HepG2 (cell line): ENCODE measurements at regions not wholly inside any gene's neighbourhood (a gene's known extent, or its start where the extent isn't known, plus 50 kb on each side); places are given as distances from the start of the nearest gene placed in this dataset.

ENCODE experiments used
- ATAC-seq: fragments of 200-7000 bp; cut with Tn5 transposase; 3 replicates; pipeline ENCODE4 v1.9.1; 2020; ENCODE audit warnings: mild to moderate bottlenecking, moderate library complexity
- BruUV-seq: library from RNA; stranded (reverse); fragments of 400-500 nt; replicated peaks from 2 replicates; lab custom pipeline; 2021; lab: Mats Ljungman, UMichigan
- CTCF ChIA-PET: fragments of 300-600 bp; formaldehyde crosslinking; extraction: SDS; loops from one replicate; lab custom pipeline; 2021; ENCODE audit warnings: low total read pairs, inconsistent platforms, low intra/inter-chr PET ratio; lab: Yijun Ruan, JAX
- POLR2A ChIA-PET: fragments of 350-600 bp; sonication (Branson Sonifier 250); formaldehyde crosslinking; loops from one replicate; lab custom pipeline; 2020; ENCODE audit warnings: antibody characterized with exemption, inconsistent platforms; lab: Yijun Ruan, JAX
- DNase-seq: peaks from one replicate; pipeline ENCODE4 v3.0.0-alpha.2; 2015; ENCODE audit warnings: low spot score
- FAIRE-seq: peaks from 3 replicates; lab custom pipeline; 2011; peaks lifted over from hg19 to GRCh38; lab: Jason Lieb, UNC
- H2AFZ ChIP-seq: one replicate; pipeline ENCODE4 v1.6.1; 2011; ENCODE audit warnings: low read length, inconsistent platforms
- H3K27ac ChIP-seq: fragments of 300-600 bp; 3 replicates; pipeline ENCODE4 v1.8.0; 2011; ENCODE audit warnings: mixed run types, mild to moderate bottlenecking, mixed read lengths, low read length, inconsistent platforms; ENCODE audit not compliant: insufficient read depth; ENCODE audit errors: extremely low read length
- H3K27me3 ChIP-seq, 2 experiments: fragments of 200-600 bp in 1 of 2; 2 replicates in 1 of 2; 3 replicates in 1 of 2; pipeline versions ENCODE4 v1.6.0 to v1.8.0; 2011; ENCODE audit warnings: low read length in 2 of 2, mild to moderate bottlenecking in 2 of 2, moderate library complexity in 2 of 2, inconsistent platforms in 1 of 2; ENCODE audit not compliant: insufficient read depth in 2 of 2, control insufficient read depth in 1 of 2
- H3K36me3 ChIP-seq, 2 experiments: fragments of 200-600 bp in 1 of 2; replicated peaks in 1 of 2; 2 replicates in 1 of 2; 3 replicates in 1 of 2; pipeline versions ENCODE4 v1.5.1 to v1.8.0; 2011; ENCODE audit warnings: low read length in 2 of 2, inconsistent platforms in 1 of 2; ENCODE audit not compliant: insufficient read depth in 2 of 2, control insufficient read depth in 1 of 2
- H3K4me1 ChIP-seq: 2 replicates; pipeline ENCODE4 v1.5.1; 2012; ENCODE audit warnings: low read length, inconsistent platforms; ENCODE audit not compliant: insufficient read depth
- H3K4me2 ChIP-seq: 2 replicates; pipeline ENCODE4 v1.6.0; 2011; ENCODE audit warnings: low read depth, low read length, inconsistent platforms
- H3K4me3 ChIP-seq, 3 experiments: fragments of 200-600 bp in 1 of 3; sonication (generic), shearing (Covaris generic) in 1 of 3; replicated peaks in 1 of 3; 2 replicates each; pipeline ENCODE4 v1.5.1; 2011 to 2016; ENCODE audit warnings: low read length in 3 of 3, inconsistent platforms in 2 of 3, low read depth in 2 of 3, mild to moderate bottlenecking in 2 of 3, control low read depth in 1 of 3, mixed read lengths in 1 of 3; ENCODE audit not compliant: insufficient read depth in 1 of 3
- H3K79me2 ChIP-seq: one replicate; pipeline ENCODE4 v1.6.1; 2011; ENCODE audit warnings: low read length, inconsistent platforms; ENCODE audit not compliant: insufficient read depth
- H3K9ac ChIP-seq: 2 replicates; pipeline ENCODE4 v1.6.0; 2011; ENCODE audit warnings: mild to moderate bottlenecking, low read depth, low read length, inconsistent platforms; ENCODE audit not compliant: insufficient read depth
- H3K9me3 ChIP-seq: 2 replicates; pipeline ENCODE4 v1.5.1; 2012; ENCODE audit warnings: mild to moderate bottlenecking, low read length
- H4K20me1 ChIP-seq: 2 replicates; pipeline ENCODE4 v1.6.0; 2011; ENCODE audit warnings: inconsistent platforms, mild to moderate bottlenecking, low read length, moderate library complexity; ENCODE audit not compliant: insufficient read depth
- IKZF1 ChIP-seq: fragments of 450-650 bp; IDR thresholded peaks from 2 replicates; pipeline ENCODE4 v1.7.1; 2016
- NFYB ChIP-seq: sonication (generic); formaldehyde crosslinking; IDR thresholded peaks from 2 replicates; pipeline ENCODE4 v1.4.0; 2020; ENCODE audit warnings: missing genetic modification reagents
- PAWR ChIP-seq: sonication (generic); formaldehyde crosslinking; IDR thresholded peaks from 2 replicates; pipeline ENCODE4 v1.4.0; 2020; ENCODE audit warnings: missing genetic modification reagents, mild to moderate bottlenecking, borderline replicate concordance
- RBM22 ChIP-seq: fragments of 200-400 bp; formaldehyde crosslinking; optimal IDR thresholded peaks from 2 replicates; pipeline ENCODE3; 2017; ENCODE audit warnings: mild to moderate bottlenecking, low read length, moderate library complexity
- RELA ChIP-seq: sonication (generic); formaldehyde crosslinking; IDR thresholded peaks from 2 replicates; pipeline ENCODE4 v1.4.0; 2020; ENCODE audit warnings: missing genetic modification reagents
- ZNF121 ChIP-seq: sonication (generic); formaldehyde crosslinking; IDR thresholded peaks from 2 replicates; pipeline ENCODE4 v1.5.0; 2020; ENCODE audit warnings: mild to moderate bottlenecking, missing genetic modification reagents
- ZNF136 ChIP-seq: sonication (generic); formaldehyde crosslinking; IDR thresholded peaks from 2 replicates; pipeline ENCODE4 v1.8.1; 2022; ENCODE audit warnings: low read depth, mild to moderate bottlenecking, moderate library complexity, missing genetic modification reagents
- WGBS: methylation state at CpG from one replicate; pipeline ENCODE4 v1.1.6; 2017; ENCODE audit warnings: low lambda C conversion rate; 5-methylcytosine and 5-hydroxymethylcytosine counted together
- in situ Hi-C: cut with HindIII; loops from 2 replicates; pipeline ENCODE4 v1.10.0; 2017; ENCODE audit warnings: low pct_unique_long_range_greater_than_20kb; ENCODE audit not compliant: extremely low pct_ligation_motif_present
- intact Hi-C: fragments of 100-400 bp; cut with micrococcal nuclease; formaldehyde crosslinking; loops from one replicate; pipeline ENCODE4 v1.10.0; 2022; ENCODE audit not compliant: unreplicated experiment
- TF ChIP-seq, protein P1 (sequence below): sonication (generic); formaldehyde crosslinking; IDR thresholded peaks from 2 replicates; pipeline ENCODE4 v1.9.0; 2021; ENCODE audit warnings: missing genetic modification reagents, borderline replicate concordance

DNA sequence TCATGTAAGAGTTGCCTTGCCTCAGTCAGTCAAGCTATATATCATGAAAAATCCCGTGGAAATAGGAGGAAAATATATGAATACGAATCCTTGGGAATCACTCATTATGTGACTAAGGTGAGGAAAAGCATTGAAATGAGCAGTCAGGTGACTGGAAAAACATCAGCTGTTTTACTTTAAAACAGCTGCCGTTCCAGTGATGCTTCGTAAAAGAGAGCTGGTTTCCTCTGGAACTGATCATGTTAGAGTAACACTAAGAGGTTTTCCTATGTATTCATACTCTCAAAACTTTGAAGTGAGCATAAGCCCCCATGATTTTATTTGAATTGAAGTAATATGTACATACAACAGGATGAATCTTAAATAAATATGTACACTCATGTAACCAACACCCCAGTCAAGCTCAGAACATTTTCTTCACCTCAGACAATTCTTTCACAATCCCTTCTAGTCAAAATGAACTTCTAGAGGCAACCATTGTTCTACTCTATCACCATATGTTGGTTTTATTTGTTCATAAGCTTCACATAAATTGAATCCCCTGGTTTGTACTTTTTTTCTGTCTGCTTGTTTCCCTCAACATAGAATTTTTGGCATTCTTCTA is 107.7 kb downstream of the SLC25A46 start:
- no TSS peak for BruUV-seq
- POLR2A ChIA-PET: no interaction called here

DNA sequence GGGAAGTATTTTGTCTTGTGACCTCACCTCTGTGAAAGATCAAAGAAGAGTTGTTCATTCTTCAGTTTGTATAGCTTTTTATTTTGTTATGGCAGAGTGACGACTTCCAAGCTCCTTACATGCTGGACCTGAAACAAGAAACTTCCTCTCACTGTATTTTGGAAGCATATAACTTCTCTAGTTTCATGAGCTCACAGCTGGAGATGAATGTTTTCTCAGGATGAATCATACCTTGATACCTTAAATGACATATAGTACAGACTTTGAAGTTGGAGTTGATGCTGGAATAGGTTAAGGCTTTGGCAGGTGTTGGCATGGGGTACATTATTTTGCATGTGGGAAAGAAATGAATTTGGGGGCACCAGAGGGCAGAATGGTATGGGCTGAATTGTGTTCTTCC is 112.5 kb downstream of the SLC25A46 start:
- Histone ChIP-seq H3K36me3 (no peaks in the 10 kb centered on the region), H3K4me3 (no peak overlapping the region), H3K27me3 (no peaks in the 10 kb centered on the region), H4K20me1 (no peaks in the 10 kb centered on the region), H3K9ac (no peak overlapping the region), H3K79me2 (no peaks in the 10 kb centered on the region), H3K4me2 (no peak overlapping the region), H3K27ac (no peak overlapping the region), H3K9me3 (no peaks in the 10 kb centered on the region), H2AFZ (no peak overlapping the region), H3K4me1 (no peaks in the 10 kb centered on the region)
- DNase-seq (no peak), ATAC-seq (no peak), FAIRE-seq (no peak)
- POLR2A ChIA-PET: no interaction called here
- no TSS peak for BruUV-seq
- WGBS: 0% methylated on average over 1 of the region's 1 CpG
- intact Hi-C loops (no loop called here), in situ Hi-C loops (no loop called here)
- CTCF ChIA-PET: no interaction called here
- no peak for TF ChIP-seq ZNF121
- no peak for TF ChIP-seq ZNF136 (CRISPR knock-in tag)
- no peak for TF ChIP-seq IKZF1
- no peak for TF ChIP-seq PAWR (CRISPR knock-in tag)
- TF ChIP-seq, protein P1, sequence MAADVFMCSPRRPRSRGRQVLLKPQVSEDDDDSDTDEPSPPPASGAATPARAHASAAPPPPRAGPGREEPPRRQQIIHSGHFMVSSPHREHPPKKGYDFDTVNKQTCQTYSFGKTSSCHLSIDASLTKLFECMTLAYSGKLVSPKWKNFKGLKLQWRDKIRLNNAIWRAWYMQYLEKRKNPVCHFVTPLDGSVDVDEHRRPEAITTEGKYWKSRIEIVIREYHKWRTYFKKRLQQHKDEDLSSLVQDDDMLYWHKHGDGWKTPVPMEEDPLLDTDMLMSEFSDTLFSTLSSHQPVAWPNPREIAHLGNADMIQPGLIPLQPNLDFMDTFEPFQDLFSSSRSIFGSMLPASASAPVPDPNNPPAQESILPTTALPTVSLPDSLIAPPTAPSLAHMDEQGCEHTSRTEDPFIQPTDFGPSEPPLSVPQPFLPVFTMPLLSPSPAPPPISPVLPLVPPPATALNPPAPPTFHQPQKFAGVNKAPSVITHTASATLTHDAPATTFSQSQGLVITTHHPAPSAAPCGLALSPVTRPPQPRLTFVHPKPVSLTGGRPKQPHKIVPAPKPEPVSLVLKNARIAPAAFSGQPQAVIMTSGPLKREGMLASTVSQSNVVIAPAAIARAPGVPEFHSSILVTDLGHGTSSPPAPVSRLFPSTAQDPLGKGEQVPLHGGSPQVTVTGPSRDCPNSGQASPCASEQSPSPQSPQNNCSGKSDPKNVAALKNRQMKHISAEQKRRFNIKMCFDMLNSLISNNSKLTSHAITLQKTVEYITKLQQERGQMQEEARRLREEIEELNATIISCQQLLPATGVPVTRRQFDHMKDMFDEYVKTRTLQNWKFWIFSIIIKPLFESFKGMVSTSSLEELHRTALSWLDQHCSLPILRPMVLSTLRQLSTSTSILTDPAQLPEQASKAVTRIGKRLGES (CRISPR knock-in tag): no peak
- no peak for TF ChIP-seq RELA (CRISPR knock-in tag)
- TF ChIP-seq RBM22: no peak

More for the DNA sequence above, 107.7 kb downstream of the SLC25A46 start:
- CTCF ChIA-PET: no interaction called here
- no peaks in the 10 kb centered on the region for H3K79me2 ChIP-seq
- no peak for ATAC-seq
- H3K27me3 ChIP-seq: no peaks in the 10 kb centered on the region
- no peak overlapping the region for H2AFZ ChIP-seq
- no peak for DNase-seq
- no peaks in the 10 kb centered on the region for H4K20me1 ChIP-seq
- H3K4me2 ChIP-seq: no peak overlapping the region
- in situ Hi-C loops: no loop called here
- no peaks in the 10 kb centered on the region for H3K9me3 ChIP-seq
- intact Hi-C loops: no loop called here
- H3K4me1 ChIP-seq: no peaks in the 10 kb centered on the region
- H3K9ac ChIP-seq: no peak overlapping the region
- no peak overlapping the region for H3K27ac ChIP-seq
- H3K4me3 ChIP-seq: no peak overlapping the region
- no peak for TF ChIP-seq NFYB
- no peak for FAIRE-seq
- H3K36me3 ChIP-seq: no peaks in the 10 kb centered on the region
- WGBS: 4% methylated on average over 4 of the region's 4 CpGs
